Lower lobe of right lung (tissue), 2 donors: ENCODE measurements at regions not wholly inside any gene's neighbourhood (a gene's known extent, or its start where the extent isn't known, plus 50 kb on each side); places are given as distances from the start of the nearest gene placed in this dataset.

Experiments
- ATAC-seq, 2 donors: fragments of 200-7000 bp; cut with Tn5 transposase; one replicate each; pipeline ENCODE4 v1.9.1; 2020 to 2022; ENCODE audit warnings: mild to moderate bottlenecking in 2 of 2, moderate library complexity in 2 of 2
- DNase-seq: peaks from one replicate; pipeline ENCODE4 v3.0.0-alpha.2; 2020
- H3K27ac ChIP-seq: fragments of 200-600 bp; one replicate; pipeline ENCODE4 v1.8.0; 2022
- H3K27me3 ChIP-seq: fragments of 200-600 bp; one replicate; pipeline ENCODE4 v1.8.0; 2022; ENCODE audit warnings: low read depth
- H3K36me3 ChIP-seq: fragments of 200-600 bp; one replicate; pipeline ENCODE4 v1.8.0; 2022; ENCODE audit warnings: mild to moderate bottlenecking
- H3K4me1 ChIP-seq: fragments of 200-600 bp; one replicate; pipeline ENCODE4 v1.8.0; 2022
- H3K4me3 ChIP-seq: fragments of 200-600 bp; one replicate; pipeline ENCODE4 v1.8.0; 2022; ENCODE audit warnings: mild to moderate bottlenecking
- H3K9me3 ChIP-seq: fragments of 200-600 bp; one replicate; pipeline ENCODE4 v1.8.0; 2022
- intact Hi-C: fragments of 100-400 bp; cut with DNase I; formaldehyde crosslinking; loops from one replicate; pipeline ENCODE4 v1.11.0; 2022
- TF ChIP-seq, protein P1 (sequence below): fragments of 200-600 bp; IDR thresholded peaks from one replicate; pipeline ENCODE4 v1.8.0; 2022; ENCODE audit warnings: antibody characterized with exemption, mild to moderate bottlenecking
- donor health status: DM: no; HTN: yes; CAD: no; lungs with severe emphysema.

DNA sequence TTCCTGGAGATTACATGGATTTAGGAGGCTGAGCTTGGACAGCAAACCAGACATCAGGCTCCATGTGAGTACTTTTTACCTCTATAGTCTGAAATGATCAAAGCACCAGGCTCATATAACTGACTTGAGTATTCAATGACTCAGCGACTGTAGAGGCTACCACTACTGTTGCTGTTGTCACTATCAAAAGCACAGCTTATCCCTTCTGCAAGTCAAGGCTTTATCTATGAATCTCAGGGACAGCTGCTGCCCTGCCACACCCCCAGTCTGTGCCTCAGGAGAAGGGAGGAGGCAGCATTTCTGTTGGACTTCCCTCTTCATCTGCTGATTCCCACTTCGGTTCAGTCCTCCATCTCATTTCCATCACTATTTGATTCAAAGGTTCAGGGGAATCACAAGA is 80.5 kb upstream of the CNR1 start:
- TF ChIP-seq, protein P1, sequence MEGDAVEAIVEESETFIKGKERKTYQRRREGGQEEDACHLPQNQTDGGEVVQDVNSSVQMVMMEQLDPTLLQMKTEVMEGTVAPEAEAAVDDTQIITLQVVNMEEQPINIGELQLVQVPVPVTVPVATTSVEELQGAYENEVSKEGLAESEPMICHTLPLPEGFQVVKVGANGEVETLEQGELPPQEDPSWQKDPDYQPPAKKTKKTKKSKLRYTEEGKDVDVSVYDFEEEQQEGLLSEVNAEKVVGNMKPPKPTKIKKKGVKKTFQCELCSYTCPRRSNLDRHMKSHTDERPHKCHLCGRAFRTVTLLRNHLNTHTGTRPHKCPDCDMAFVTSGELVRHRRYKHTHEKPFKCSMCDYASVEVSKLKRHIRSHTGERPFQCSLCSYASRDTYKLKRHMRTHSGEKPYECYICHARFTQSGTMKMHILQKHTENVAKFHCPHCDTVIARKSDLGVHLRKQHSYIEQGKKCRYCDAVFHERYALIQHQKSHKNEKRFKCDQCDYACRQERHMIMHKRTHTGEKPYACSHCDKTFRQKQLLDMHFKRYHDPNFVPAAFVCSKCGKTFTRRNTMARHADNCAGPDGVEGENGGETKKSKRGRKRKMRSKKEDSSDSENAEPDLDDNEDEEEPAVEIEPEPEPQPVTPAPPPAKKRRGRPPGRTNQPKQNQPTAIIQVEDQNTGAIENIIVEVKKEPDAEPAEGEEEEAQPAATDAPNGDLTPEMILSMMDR, result no peak
- Histone ChIP-seq H3K9me3 (no peaks in the 10 kb centered on the region), H3K36me3 (no peaks in the 10 kb centered on the region), H3K4me3 (no peak overlapping the region), H3K27me3 (no peaks in the 10 kb centered on the region), H3K4me1 (no peaks in the 10 kb centered on the region), H3K27ac (no peak overlapping the region)
- no peak for ATAC-seq
- intact Hi-C loops, result no loop called here
- DNase-seq, result no peak

DNA sequence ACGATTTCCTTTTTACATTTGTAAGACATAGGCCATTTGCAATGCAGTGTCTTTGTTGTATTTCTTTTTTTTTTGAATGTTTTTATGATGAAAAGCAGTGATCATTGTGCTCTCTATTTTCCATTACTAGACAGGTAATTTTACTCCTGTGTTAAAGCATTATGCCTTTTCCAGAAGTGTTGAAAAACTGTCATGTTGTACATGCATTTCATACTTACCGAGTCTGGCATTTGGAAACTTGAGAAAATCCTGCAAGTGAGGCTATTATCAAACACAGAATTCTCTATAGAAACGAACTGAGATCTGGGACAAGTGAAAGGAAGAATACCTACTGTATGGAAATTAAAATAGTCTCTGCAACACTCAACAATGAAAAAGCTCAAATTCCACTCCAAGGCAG is 78.6 kb upstream of the CNR1 start:
- H3K4me3 ChIP-seq, result no peak overlapping the region
- ATAC-seq, result no peak
- DNase-seq, result no peak
- no peaks in the 10 kb centered on the region for H3K9me3 ChIP-seq
- no peaks in the 10 kb centered on the region for H3K36me3 ChIP-seq
- intact Hi-C loops, result no loop called here
- TF ChIP-seq, protein P1, result no peak
- no peaks in the 10 kb centered on the region for H3K27me3 ChIP-seq
- H3K4me1 ChIP-seq, result no peaks in the 10 kb centered on the region
- H3K27ac ChIP-seq, result no peak overlapping the region

DNA sequence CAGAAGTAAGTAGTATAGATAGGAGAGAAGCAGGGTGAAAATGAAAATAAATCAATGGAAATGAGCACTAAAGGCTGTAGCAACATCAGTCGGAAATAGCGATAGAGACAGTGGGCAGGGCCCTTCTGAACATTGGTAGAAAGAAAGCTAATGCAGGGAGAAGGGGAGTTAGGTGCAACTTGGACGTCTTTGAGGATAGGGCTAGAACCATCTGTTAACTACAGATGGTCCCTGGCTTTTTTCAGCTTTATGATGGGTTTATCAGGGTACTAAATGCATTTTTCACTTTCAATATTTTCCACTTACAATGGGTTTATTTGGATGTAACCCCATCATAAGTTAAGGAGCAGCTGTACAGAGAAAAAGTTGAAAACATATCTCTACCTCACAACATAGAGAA is 72.8 kb upstream of the CNR1 start:
- no peaks in the 10 kb centered on the region for H3K4me1 ChIP-seq
- TF ChIP-seq, protein P1, result no peak
- H3K9me3 ChIP-seq, result no peaks in the 10 kb centered on the region
- intact Hi-C loops, result no loop called here
- ATAC-seq (no peak), DNase-seq (no peak)
- H3K27me3 ChIP-seq, result no peaks in the 10 kb centered on the region
- no peaks in the 10 kb centered on the region for H3K36me3 ChIP-seq
- no peak overlapping the region for H3K4me3 ChIP-seq
- H3K27ac ChIP-seq, result no peak overlapping the region

DNA sequence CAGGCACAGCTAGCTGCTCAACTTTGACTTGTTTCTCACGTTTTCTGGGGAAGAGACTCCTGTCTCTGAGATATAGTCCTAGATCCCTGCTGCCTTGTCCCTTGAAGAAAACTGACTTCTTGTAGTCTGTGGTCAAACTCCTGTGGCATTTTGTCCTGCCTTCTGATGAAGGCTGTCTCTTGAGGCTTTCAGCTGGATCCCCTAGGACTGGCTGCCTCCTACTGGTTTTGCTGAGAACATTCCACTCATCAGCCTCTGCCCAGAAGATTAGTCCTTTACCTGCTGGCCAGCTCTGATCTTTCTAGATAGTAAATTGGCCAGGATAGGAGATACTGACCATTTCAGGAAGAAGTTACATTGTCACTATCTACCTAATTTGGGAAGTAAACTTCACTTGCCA is 71.9 kb upstream of the CNR1 start:
- H3K27me3 ChIP-seq, result no peaks in the 10 kb centered on the region
- no peak overlapping the region for H3K27ac ChIP-seq
- DNase-seq (no peak), ATAC-seq (peak; percentile 70 to 91)
- no peaks in the 10 kb centered on the region for H3K9me3 ChIP-seq
- no peaks in the 10 kb centered on the region for H3K36me3 ChIP-seq
- H3K4me1 ChIP-seq, result no peaks in the 10 kb centered on the region
- intact Hi-C loops, result no loop called here
- no peak overlapping the region for H3K4me3 ChIP-seq
- TF ChIP-seq, protein P1, result peak; percentile 49

DNA sequence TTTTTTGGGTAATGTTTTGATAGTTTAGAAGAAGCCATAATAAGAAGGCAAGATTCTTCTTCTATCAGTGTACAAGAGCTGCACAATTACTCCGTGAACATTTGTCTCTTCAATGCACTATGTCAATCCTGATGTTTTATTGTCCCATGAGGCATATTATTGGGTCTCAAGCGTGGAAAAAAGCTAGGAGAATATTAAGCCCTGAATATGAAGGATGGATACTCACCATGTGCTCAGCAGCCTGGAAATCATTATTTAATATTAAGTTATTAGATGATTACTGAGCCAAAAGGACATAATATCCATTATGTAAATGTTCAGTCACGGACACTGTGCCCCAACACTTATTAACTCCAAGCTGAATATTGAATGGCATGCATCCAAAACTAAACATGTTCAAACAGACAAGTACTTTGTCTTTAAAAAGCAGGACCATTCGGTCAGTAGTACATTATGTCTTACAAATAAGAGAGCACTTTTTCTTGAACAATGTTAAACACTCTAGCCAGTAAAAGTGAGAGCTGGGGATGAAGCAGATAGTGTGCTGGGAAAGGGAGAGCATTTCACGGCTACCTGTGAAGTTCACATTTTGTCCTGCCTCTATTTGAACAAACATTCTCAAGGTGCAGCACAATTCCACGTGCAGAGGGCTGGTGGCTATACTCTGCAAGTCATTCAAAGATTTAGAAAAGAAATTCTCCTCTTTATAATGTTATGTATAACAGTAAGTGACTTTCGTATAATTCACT is 70.6 kb upstream of the CNR1 start:
- DNase-seq (no peak), ATAC-seq (peak; percentile 62 to 78)
- H3K36me3 ChIP-seq, result no peaks in the 10 kb centered on the region
- H3K4me1 ChIP-seq, result no peaks in the 10 kb centered on the region
- no peak overlapping the region for H3K4me3 ChIP-seq
- intact Hi-C loops, result no loop called here
- H3K27ac ChIP-seq, result no peak overlapping the region
- H3K9me3 ChIP-seq, result peaks cover 3% of the 10 kb centered on the region
- TF ChIP-seq, protein P1, result no peak
- H3K27me3 ChIP-seq, result no peaks in the 10 kb centered on the region
